H1 (cell line): ENCODE measurements at regions not wholly inside any gene's neighbourhood (a gene's known extent, or its start where the extent isn't known, plus 50 kb on each side); places are given as distances from the start of the nearest gene placed in this dataset.
A peak's percentile ranks its signal among the peaks of the same experiment; 100 is the strongest.

Experiments
- CTCF ChIA-PET: fragments of 300-600 bp; sonication (Branson Sonifier 250); formaldehyde crosslinking; loops from one replicate; lab custom pipeline; 2021; ENCODE audit not compliant: partially characterized antibody; lab: Charles Lee
- POLR2A ChIA-PET: fragments of 300-600 bp; sonication (Branson Sonifier 250); formaldehyde crosslinking; loops from one replicate; lab custom pipeline; 2021; ENCODE audit warnings: inconsistent platforms; ENCODE audit not compliant: partially characterized antibody; lab: Charles Lee
- DNase-seq, 2 experiments: peaks; one replicate each; pipeline versions ENCODE4 v3.0.0 to v3.0.0-alpha.2; 2010 to 2022; ENCODE audit warnings: low spot score in 2 of 2, low read depth in 1 of 2, mixed read lengths in 1 of 2
- FAIRE-seq: peaks from 2 replicates; lab custom pipeline; 2011; peaks lifted over from hg19 to GRCh38; lab: Jason Lieb, UNC
- H2AFZ ChIP-seq: 2 replicates; pipeline ENCODE4 v1.8.1; 2012; ENCODE audit warnings: low read length, inconsistent platforms
- H2AK5ac ChIP-seq: 2 replicates; pipeline ENCODE4 v1.6.1; 2013; ENCODE audit warnings: low read depth, low read length
- H2BK120ac ChIP-seq: replicated peaks from 2 replicates; pipeline ENCODE3; 2013; ENCODE audit warnings: low read depth, low read length, inconsistent platforms
- H2BK12ac ChIP-seq: 2 replicates; pipeline ENCODE4 v1.6.1; 2013; ENCODE audit warnings: low read depth, low read length
- H2BK15ac ChIP-seq: 2 replicates; pipeline ENCODE4 v1.6.1; 2013; ENCODE audit warnings: low read length
- H2BK20ac ChIP-seq: 2 replicates; pipeline ENCODE4 v1.6.1; 2013; ENCODE audit warnings: low read length
- H2BK5ac ChIP-seq: 2 replicates; pipeline ENCODE4 v1.6.1; 2013; ENCODE audit warnings: low read depth, low read length
- H3K14ac ChIP-seq: 2 replicates; pipeline ENCODE4 v1.6.1; 2013; ENCODE audit warnings: inconsistent platforms; ENCODE audit not compliant: insufficient read length
- H3K18ac ChIP-seq: 2 replicates; pipeline ENCODE4 v1.6.1; 2013; ENCODE audit warnings: low read length; ENCODE audit errors: extremely low read depth
- H3K23ac ChIP-seq: 2 replicates; pipeline ENCODE4 v1.6.1; 2013; ENCODE audit warnings: inconsistent platforms; ENCODE audit not compliant: insufficient read length
- H3K23me2 ChIP-seq: 2 replicates; pipeline ENCODE4 v1.6.1; 2013; ENCODE audit warnings: low read depth, low read length
- H3K27ac ChIP-seq: 2 replicates; pipeline ENCODE4 v1.6.1; 2011; ENCODE audit warnings: low read depth, low read length, inconsistent platforms
- H3K27me3 ChIP-seq, 4 experiments: replicated peaks in 1 of 4; 1 replicate in 1 of 4; 2 replicates in 3 of 4; pipeline versions ENCODE4 v1.6.1 to v1.8.1; 2011 to 2013; ENCODE audit warnings: low read length in 3 of 4, mild to moderate bottlenecking in 3 of 4, inconsistent platforms in 2 of 4, mixed read lengths in 2 of 4, moderate library complexity in 1 of 4; ENCODE audit not compliant: control insufficient read depth in 3 of 4, insufficient read depth in 3 of 4; ENCODE audit errors: extremely low read depth in 1 of 4
- H3K36me3 ChIP-seq, 4 experiments: 2 replicates each; pipeline versions ENCODE4 v1.6.1 to v1.8.1; 2011 to 2013; ENCODE audit warnings: mild to moderate bottlenecking in 4 of 4, low read length in 3 of 4, moderate library complexity in 2 of 4, control low read depth in 1 of 4, inconsistent platforms in 1 of 4; ENCODE audit not compliant: insufficient read depth in 4 of 4, control insufficient read depth in 2 of 4
- H3K4ac ChIP-seq: replicated peaks from 2 replicates; pipeline ENCODE3; 2013; ENCODE audit warnings: low read length, low read depth, mixed read lengths, inconsistent platforms; ENCODE audit not compliant: insufficient read length
- H3K4me1 ChIP-seq, 4 experiments: replicated peaks in 1 of 4; 1 replicate in 1 of 4; 2 replicates in 3 of 4; pipeline versions ENCODE4 v1.6.1 to v1.8.1; 2011 to 2013; ENCODE audit warnings: low read length in 3 of 4, inconsistent platforms in 2 of 4, mixed read lengths in 1 of 4; ENCODE audit not compliant: insufficient read depth in 4 of 4, control insufficient read depth in 3 of 4
- H3K4me2 ChIP-seq, 2 experiments: 2 replicates each; pipeline versions ENCODE4 v1.6.1 to v1.8.1; 2011 to 2013; ENCODE audit warnings: low read depth in 2 of 2, low read length in 2 of 2, control low read depth in 1 of 2, inconsistent platforms in 1 of 2, mild to moderate bottlenecking in 1 of 2; ENCODE audit not compliant: insufficient read depth in 1 of 2
- H3K4me3 ChIP-seq, 4 experiments: fragments of 200-600, 300-600 bp in 1 of 4; sonication (generic), shearing (Covaris generic), sonication (Bioruptor Twin) in 1 of 4; 2 replicates each; pipeline versions ENCODE4 v1.5.1 to v1.8.1; 2011 to 2016; ENCODE audit warnings: low read length in 4 of 4, low read depth in 3 of 4, control low read depth in 2 of 4, inconsistent platforms in 2 of 4, mild to moderate bottlenecking in 2 of 4, mixed read lengths in 1 of 4, moderate library complexity in 1 of 4; ENCODE audit not compliant: insufficient read depth in 2 of 4; ENCODE audit errors: extremely low read depth in 1 of 4
- H3K56ac ChIP-seq: replicated peaks from 2 replicates; pipeline ENCODE3; 2013; ENCODE audit warnings: low read depth, mild to moderate bottlenecking, mixed read lengths, low read length, inconsistent platforms; ENCODE audit not compliant: insufficient read length
- H3K79me1 ChIP-seq: 2 replicates; pipeline ENCODE4 v1.6.1; 2013; ENCODE audit warnings: low read depth, low read length, control low read depth
- H3K79me2 ChIP-seq, 2 experiments: 2 replicates each; pipeline versions ENCODE4 v1.6.1 to v1.8.1; 2012 to 2013; ENCODE audit warnings: low read length in 2 of 2, mild to moderate bottlenecking in 2 of 2, inconsistent platforms in 1 of 2; ENCODE audit not compliant: insufficient read depth in 2 of 2, control insufficient read depth in 1 of 2
- H3K9ac ChIP-seq, 4 experiments: replicated peaks in 1 of 4; 1 replicate in 1 of 4; 2 replicates in 3 of 4; pipeline versions ENCODE4 v1.6.1 to v1.8.1; 2011 to 2013; ENCODE audit warnings: low read depth in 3 of 4, low read length in 3 of 4, control low read depth in 2 of 4, mild to moderate bottlenecking in 2 of 4, moderate library complexity in 2 of 4, inconsistent platforms in 1 of 4; ENCODE audit errors: extremely low read depth in 1 of 4
- H3K9me3 ChIP-seq, 2 experiments: 2 replicates each; pipeline versions ENCODE4 v1.6.1 to v1.8.1; 2012 to 2013; ENCODE audit warnings: mild to moderate bottlenecking in 2 of 2, moderate library complexity in 2 of 2, control low read depth in 1 of 2, inconsistent platforms in 1 of 2, low read depth in 1 of 2, low read length in 1 of 2, mixed read lengths in 1 of 2; ENCODE audit not compliant: insufficient read depth in 2 of 2
- H4K20me1 ChIP-seq, 2 experiments: replicated peaks in 1 of 2; 2 replicates each; pipeline versions ENCODE3 to v1.8.1; 2011 to 2013; ENCODE audit warnings: inconsistent platforms in 2 of 2, low read length in 2 of 2, mild to moderate bottlenecking in 1 of 2; ENCODE audit not compliant: insufficient read depth in 2 of 2, control insufficient read depth in 1 of 2
- H4K5ac ChIP-seq: 2 replicates; pipeline ENCODE4 v1.6.1; 2013; ENCODE audit warnings: low read length, low read depth, mixed read lengths, inconsistent platforms; ENCODE audit not compliant: insufficient read length
- H4K8ac ChIP-seq: 2 replicates; pipeline ENCODE4 v1.8.0; 2013; ENCODE audit warnings: mild to moderate bottlenecking, moderate library complexity, low read length, inconsistent platforms; ENCODE audit not compliant: insufficient read depth; ENCODE audit errors: extremely low read depth
- H4K91ac ChIP-seq: replicated peaks from 2 replicates; pipeline ENCODE3; 2013; ENCODE audit warnings: low read length, mixed read lengths, inconsistent platforms; ENCODE audit not compliant: insufficient read length
- CBX5 ChIP-seq: fragments of 300-800, 300-1000 bp; sonication (generic); IDR thresholded peaks from 2 replicates; pipeline ENCODE4 v1.7.1; 2016; ENCODE audit warnings: antibody characterized with exemption, low read length, low read depth
- CBX8 ChIP-seq: fragments of 300-800, 300-1000 bp; sonication (generic); IDR thresholded peaks from 2 replicates; pipeline ENCODE4 v1.7.1; 2016; ENCODE audit warnings: low read depth, low read length, borderline replicate concordance
- MAFK ChIP-seq: IDR thresholded peaks from 2 replicates; pipeline ENCODE4 v1.6.1; 2012; ENCODE audit warnings: low read depth, mild to moderate bottlenecking, improper control_type of control experiment, low read length
- RNF2 ChIP-seq: fragments of 200-900, 300-1000 bp; sonication (generic); IDR thresholded peaks from 2 replicates; pipeline ENCODE4 v1.7.1; 2016; ENCODE audit warnings: borderline replicate concordance, low read depth, mild to moderate bottlenecking, antibody characterized with exemption, low read length; ENCODE audit not compliant: poor library complexity, severe bottlenecking; ENCODE audit errors: missing control alignments
- SAP30 ChIP-seq: fragments of 300-600 bp; sonication (generic); IDR thresholded peaks from 2 replicates; pipeline ENCODE4 v1.7.1; 2012; ENCODE audit warnings: low read length, moderate library complexity, mild to moderate bottlenecking, inconsistent platforms; ENCODE audit not compliant: insufficient read depth, insufficient replicate concordance
- SRF ChIP-seq: IDR thresholded peaks from 2 replicates; pipeline ENCODE4 v1.6.1; 2011; ENCODE audit warnings: mild to moderate bottlenecking, low read depth, low read length, moderate library complexity
- WGBS, 2 experiments: shearing (Covaris generic) in 1 of 2; methylation state at CpG; one replicate each; pipeline versions ENCODE4 v1.1.6 to v1.1.7; 2013 to 2015; ENCODE audit warnings: low lambda C conversion rate in 2 of 2, mixed read lengths in 2 of 2, inconsistent platforms in 1 of 2, low coverage in 1 of 2, missing lambda C conversion rate in 1 of 2; ENCODE audit not compliant: insufficient replicate concordance in 2 of 2, insufficient coverage in 1 of 2, insufficient read length in 1 of 2; ENCODE audit errors: extremely low coverage in 1 of 2, missing lambda C conversion rate in 1 of 2; 5-methylcytosine and 5-hydroxymethylcytosine counted together
- TF ChIP-seq, protein P1 (sequence below), 3 experiments: IDR thresholded peaks; 1 replicate in 2 of 3; 2 replicates in 1 of 3; pipeline versions ENCODE4 v1.5.1 to v1.6.1; 2011; ENCODE audit warnings: low read length in 3 of 3, mild to moderate bottlenecking in 3 of 3, inconsistent platforms in 2 of 3, low read depth in 1 of 3, moderate library complexity in 1 of 3; ENCODE audit not compliant: insufficient read depth in 1 of 3; ENCODE audit errors: control extremely low read depth in 1 of 3

- H3K4me3 ChIP-seq = no peak overlapping the region
- ChIA-PET POLR2A (no interaction called here), CTCF (interaction anchor here (0.7 to 1.0 kb wide), 4 partner anchors 9 to 92 kb away, joined by 3 read pairs; no protein-coding TSS in a partner anchor)
- H3K27ac ChIP-seq = no peak overlapping the region
- peaks cover 0 to 3% (median 2%) of the 10 kb centered on the region in 4 experiments; a peak in 5 of 7 replicates for H3K4me1 ChIP-seq
- peak in 1 of 2 experiments; percentile 44 for DNase-seq
- H4K20me1 ChIP-seq = peaks cover 0 to 5% of the 10 kb centered on the region in 2 experiments
- H3K18ac ChIP-seq = no peak overlapping the region
- H3K27me3 ChIP-seq = no peaks in the 10 kb centered on the region; a peak in 1 of 7 replicates
- H3K23me2 ChIP-seq = no peaks in the 10 kb centered on the region
- H3K4ac ChIP-seq = no peak overlapping the region
- no peak overlapping the region for H2BK12ac ChIP-seq
- no peaks in the 10 kb centered on the region for H3K36me3 ChIP-seq
- 0 out of 2 replicates have a peak, but pooled peaks cover 3% of the 10 kb centered on the region for H3K79me1 ChIP-seq
- H3K79me2 ChIP-seq = no peaks in the 10 kb centered on the region
- H2AFZ ChIP-seq = no peak overlapping the region
- H3K9me3 ChIP-seq = peaks cover 0 to 5% of the 10 kb centered on the region in 2 experiments; a peak in 1 of 4 replicates
- FAIRE-seq = no peak
- no peak overlapping the region for H3K56ac ChIP-seq
- no peak overlapping the region for H4K91ac ChIP-seq
- no peak overlapping the region for H2BK120ac ChIP-seq
- H3K23ac ChIP-seq = no peak overlapping the region
- H2BK5ac ChIP-seq = no peak overlapping the region
- 0 out of 2 replicates have a peak overlapping the region, but pooled peaks have one; percentile 15 for H4K8ac ChIP-seq
- no peak overlapping the region for H2AK5ac ChIP-seq
- H4K5ac ChIP-seq = no peak overlapping the region
- H2BK20ac ChIP-seq = no peak overlapping the region
- H2BK15ac ChIP-seq = no peak overlapping the region; the same call in 1 of the 2 replicates
- no peak overlapping the region for H3K4me2 ChIP-seq
- no peak overlapping the region for H3K9ac ChIP-seq
- whole genome bisulfite sequencing, 2 experiments = 89% methylated on average over 42 of the region's 42 CpGs; no CpG with 5 or more reads in 1 of the 2 experiments
- H3K14ac ChIP-seq = no peak overlapping the region
- no peak for TF ChIP-seq MAFK
- TF ChIP-seq, protein P1, sequence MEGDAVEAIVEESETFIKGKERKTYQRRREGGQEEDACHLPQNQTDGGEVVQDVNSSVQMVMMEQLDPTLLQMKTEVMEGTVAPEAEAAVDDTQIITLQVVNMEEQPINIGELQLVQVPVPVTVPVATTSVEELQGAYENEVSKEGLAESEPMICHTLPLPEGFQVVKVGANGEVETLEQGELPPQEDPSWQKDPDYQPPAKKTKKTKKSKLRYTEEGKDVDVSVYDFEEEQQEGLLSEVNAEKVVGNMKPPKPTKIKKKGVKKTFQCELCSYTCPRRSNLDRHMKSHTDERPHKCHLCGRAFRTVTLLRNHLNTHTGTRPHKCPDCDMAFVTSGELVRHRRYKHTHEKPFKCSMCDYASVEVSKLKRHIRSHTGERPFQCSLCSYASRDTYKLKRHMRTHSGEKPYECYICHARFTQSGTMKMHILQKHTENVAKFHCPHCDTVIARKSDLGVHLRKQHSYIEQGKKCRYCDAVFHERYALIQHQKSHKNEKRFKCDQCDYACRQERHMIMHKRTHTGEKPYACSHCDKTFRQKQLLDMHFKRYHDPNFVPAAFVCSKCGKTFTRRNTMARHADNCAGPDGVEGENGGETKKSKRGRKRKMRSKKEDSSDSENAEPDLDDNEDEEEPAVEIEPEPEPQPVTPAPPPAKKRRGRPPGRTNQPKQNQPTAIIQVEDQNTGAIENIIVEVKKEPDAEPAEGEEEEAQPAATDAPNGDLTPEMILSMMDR (IDR thresholded peaks at IDR 0.05; ENCODE audit: control extremely low read depth in 1 of 3, insufficient read depth in 1 of 3, low read depth in 1 of 3, low read length in 3 of 3) = no peak
- no peak for TF ChIP-seq CBX8
- TF ChIP-seq CBX5 = no peak
- no peak for TF ChIP-seq SAP30
- TF ChIP-seq SRF = no peak
- TF ChIP-seq RNF2 = no peak
Observed at GRCh38 chr20:63064745-63065711, 58.3 kb upstream of the BHLHE23 start.
